HG02571 (cell line): ENCODE measurements at regions not wholly inside any gene's neighbourhood (a gene's known extent, or its start where the extent isn't known, plus 50 kb on each side); places are given as distances from the start of the nearest gene placed in this dataset.
"Not testable (repeated sequence)": the region's sequence is repeated elsewhere in the genome, so short reads cannot be mapped to it uniquely, and the experiment has no call there.

ENCODE experiments used
- ATAC-seq: cut with Tn5 transposase; IDR thresholded peaks from one replicate; pipeline ENCODE4 v1.9.1; 2021; ENCODE audit warnings: mild to moderate bottlenecking, moderate library complexity; ENCODE audit not compliant: unreplicated experiment

DNA sequence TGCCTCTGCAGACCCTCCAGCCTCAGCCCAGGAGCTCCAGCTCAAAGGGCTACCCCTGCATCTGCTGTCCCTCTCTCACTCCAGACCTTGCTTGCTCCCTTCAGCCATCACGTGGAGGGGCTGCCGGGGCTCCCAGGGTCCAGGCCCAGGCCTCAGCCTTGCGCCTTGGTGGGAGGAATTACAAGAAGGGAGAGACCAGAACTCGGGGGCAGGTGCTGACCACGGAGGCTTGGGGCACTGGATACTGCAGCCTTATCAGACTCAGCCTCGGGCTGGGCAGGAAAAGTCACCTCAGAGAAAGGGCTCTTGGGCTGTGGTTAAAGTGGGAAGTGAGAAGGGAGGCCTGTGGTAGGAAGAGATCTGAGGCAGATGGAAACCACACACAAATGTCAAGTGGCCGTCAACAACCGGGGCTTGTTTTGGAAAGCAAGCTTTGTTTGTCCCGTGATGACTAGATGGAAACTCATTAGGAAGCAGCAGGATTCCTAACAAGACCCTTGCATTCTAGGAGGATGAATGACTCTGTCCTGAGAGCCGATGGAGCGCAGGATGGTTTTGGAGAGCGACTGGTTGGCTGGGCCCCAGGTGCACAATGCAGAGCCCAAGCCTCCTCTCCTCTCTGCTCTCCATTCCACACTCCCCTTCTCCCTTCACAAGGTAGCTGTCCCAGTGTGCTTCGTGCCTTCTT is 1321.7 kb downstream of the TBC1D22A start:
- ATAC-seq: no peak

DNA sequence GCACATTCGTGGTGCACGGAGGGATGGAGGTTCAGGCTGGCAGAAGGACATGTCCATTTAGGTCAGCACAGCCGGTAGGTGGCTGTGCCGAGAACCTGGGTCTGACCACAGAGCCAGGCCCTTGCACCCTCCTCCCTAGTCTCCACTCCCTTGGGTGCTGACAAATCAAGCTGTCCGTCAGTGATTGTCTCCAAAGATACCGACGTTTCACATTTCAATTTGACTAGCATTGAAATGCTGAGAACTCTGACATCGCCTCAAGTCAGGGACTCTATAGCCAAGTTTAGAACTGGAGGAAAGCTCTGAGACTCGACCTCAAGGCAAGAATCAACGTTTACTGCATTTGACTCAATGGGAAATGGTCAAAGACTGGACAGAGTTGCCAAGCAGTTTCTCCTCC is 1321.1 kb downstream of the TBC1D22A start:
- ATAC-seq: no peak

DNA sequence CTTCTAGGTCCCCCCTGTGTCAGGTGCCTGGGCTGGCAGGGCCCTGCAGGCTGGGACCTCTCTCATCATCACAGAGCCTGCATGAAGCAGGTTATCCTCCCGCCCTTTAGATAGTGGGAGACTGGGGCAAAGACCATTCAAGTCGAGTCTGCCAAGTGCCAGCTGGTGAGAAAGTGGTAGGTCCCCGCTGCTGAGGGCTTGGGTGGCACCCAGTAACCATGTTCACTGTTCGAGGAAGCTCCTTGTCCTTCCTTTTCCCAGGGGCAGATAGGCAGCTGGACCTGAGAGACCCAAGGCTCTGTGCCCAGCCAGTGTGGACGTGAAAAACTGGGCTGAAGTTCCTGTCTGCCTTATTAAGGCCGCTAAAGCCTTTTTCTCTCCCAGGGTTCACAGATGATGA is 1319.8 kb downstream of the TBC1D22A start:
- ATAC-seq: no peak

DNA sequence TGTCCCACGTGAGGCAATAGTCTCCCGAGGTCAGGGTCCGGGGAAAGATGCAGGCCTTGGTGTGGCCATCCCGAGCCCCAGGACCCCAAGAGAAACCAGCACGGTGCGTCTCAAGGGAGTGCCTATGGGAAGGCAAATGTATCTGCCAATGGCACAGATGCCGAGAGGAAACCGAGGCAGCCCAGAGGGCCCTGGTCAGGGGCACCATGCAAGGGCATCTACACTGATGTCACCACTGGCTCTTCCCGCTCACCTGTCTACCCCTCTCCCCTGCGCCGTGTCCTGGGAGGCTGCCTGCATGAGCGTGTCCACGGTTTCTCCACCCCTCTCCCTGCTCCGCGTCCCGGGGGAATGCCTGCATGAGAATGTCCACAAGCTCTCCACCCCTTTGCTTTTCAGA is 1318.8 kb downstream of the TBC1D22A start:
- ATAC-seq: no peak

DNA sequence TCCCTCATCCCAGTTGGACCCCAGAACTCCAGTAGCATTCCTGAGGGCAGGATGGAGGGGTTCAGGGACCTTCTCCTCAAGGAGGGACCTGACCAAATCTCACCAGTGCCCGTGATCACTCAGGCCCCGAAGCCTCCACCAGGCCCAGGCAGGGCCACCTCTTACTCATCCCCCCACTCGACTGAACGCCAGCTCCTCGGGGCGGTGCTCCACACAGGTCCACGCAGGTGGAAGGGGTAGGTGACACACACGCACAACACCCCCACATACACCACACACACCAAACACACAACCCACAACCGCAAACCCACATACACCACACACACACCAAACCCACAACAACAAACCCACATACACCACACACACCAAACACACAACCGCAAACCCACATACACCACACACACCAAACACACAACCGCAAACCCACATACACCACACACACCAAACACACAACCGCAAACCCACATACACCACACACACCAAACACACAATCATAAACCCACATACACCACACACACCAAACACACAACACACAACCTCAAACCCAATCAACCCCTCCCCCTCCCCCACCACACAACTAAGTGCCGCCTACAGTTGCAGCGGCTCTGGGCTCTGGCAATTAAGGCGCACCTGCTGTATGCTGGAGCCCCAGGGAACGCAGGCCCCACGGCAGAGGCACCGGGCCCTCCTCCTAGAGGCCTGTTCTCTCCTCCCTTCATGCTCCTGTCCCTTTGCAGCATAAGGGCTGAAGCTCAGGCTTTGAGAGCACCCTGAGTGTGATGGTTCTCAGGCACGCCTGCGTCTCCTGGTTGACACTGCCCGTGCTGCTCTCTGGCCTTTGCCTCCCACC is 1318.1 kb downstream of the TBC1D22A start:
- ATAC-seq: no peak

DNA sequence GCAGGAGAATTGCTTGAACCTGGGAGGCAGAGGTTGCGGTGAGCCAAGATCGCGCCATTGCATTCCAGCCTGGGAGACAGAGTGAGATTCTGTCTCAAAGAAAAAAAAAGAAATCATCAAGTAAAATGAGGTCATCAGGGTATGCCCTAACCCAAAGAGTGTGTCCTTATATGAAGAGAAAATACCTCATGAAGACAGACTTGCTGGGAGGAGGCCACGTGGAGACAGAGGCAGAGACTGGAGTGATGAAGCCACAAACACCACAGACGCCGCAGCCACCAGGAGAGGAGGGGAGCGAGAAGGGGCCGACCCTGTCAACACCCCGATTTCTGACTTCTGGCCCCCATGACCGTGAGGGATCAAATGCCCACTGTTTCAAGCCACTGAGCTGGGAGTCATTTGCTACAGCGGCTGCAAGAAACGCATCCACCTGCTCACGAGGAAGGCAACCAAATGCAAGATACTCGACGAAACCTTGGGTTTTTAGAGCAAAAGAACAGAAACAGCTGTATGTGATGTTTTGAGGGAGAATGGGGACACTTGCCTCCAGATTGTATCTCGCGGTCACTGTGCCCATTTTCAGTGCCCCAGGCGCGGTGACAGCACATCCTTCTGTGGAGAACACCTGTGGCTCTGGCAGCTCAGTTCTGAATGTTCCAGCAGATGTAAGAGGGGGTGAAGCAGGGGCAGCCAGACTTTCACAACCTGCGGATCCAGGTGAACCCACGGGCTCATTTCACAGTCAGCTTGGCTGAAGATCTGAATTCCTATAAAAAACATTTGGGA is 1317.2 kb downstream of the TBC1D22A start:
- ATAC-seq: no peak

DNA sequence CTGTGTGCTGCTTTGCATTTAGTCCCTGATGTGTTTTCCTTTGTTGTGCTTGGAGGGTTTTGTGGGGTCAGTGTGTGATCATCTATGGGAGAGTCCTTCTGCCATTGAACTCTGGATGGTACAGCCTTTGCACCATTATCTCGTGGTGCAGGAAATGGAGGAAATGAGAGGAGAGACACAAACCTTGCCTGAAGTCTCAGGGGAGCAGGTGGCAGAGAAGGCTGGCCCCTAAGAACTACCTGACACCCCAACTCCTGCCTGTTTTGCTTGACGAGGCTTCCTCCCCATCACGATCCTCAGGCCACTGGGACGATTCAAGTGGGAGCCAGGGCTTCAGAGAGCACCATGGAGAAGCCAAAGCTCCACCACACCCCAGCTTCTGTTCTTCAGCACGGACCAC is 1316.4 kb downstream of the TBC1D22A start:
- no peak for ATAC-seq

DNA sequence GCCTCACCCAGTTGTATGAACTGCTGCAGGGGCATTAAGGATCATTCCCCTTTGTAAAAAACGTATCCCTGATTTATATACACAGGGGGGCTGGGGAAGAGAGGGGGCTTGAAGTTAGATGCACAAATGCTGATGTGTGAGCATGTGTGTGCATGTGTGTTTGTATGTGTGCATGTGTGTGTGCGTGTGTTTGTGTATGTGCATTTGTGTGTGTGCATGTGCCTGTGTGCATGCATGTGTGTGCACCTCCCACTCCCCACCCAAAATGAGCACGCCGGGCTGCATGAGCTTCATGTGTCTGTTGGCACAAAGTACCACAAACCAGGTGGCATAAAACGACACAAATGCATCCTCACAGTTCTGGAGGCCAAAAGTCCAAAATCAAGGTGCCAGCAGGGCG is 1315.2 kb downstream of the TBC1D22A start:
- no peak for ATAC-seq

DNA sequence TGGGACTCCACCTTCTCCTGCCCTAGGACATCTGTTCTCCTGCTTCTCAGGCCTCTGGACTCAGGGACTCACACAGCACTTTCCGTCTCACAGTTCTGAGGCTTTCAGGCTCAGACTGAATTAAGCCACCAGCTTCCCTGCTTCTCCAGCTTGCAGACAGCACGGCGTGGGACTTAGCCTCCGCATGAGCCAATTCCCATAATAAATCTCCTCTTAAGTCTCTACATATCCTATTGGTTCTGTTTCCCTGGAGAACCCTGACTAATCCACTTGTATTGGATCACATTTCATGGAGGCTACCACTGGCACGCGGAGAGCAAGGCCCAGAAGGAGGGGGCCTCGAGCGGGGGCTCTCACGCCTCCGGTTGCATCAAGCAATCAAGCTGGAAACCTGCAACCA is 1313.6 kb downstream of the TBC1D22A start:
- ATAC-seq: no peak

DNA sequence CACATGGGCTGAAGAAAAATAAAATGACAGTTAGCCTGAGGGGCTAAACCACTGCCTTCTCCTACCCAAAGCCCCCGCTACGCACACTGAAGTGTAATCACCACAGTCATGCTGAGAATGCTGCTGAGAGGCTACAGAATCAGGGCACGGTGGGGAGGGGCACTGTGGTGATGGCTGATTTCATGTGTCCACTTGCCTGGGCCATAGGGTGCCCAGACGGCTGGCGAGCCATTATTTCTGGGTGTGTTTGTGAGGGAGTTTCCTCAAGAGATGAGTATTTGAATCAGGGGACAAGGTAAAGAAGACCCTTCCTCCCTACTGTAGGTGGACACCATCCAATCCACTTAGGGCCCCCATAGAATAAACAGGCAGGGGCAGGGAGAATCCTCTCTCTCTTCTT is 1313.2 kb downstream of the TBC1D22A start:
- ATAC-seq: no peak

DNA sequence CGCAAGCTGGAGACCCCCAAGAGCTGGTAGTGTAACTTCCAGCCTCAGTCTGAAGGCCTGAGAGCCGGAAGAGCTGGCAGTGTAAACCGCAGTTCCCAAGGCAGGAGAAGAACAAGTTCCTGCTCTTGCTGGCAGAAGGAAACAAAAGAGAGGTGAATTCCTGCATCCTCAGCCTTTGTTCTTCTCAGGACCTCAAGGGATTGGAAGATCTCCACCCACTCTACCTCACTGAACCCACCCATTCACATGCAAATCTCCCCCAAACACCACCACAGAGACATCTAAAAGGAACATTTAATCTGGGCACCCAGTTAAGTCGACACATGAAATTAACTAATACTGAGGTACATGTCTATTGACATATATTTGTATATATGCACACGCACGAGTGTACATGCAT is 1310.3 kb downstream of the TBC1D22A start:
- ATAC-seq: no peak

DNA sequence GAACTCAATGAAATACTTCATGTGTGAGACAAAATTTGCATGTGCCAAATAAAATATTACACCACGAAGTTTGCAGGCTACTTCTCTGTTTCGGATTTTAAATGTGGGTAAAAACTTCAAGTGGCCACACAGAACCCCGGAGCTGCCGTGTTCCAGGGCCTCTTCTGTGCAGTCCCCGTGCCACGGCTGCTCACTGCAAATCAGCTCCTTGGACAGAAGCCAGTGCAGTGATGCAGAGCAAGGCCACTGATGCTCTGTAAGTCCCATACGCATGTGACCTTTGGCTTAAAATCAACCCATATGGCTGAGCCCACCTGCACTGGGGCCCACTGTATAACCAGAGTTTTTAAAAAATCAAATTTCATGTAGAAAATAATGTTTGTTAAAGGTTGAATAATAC is 1309.4 kb downstream of the TBC1D22A start:
- no peak for ATAC-seq

DNA sequence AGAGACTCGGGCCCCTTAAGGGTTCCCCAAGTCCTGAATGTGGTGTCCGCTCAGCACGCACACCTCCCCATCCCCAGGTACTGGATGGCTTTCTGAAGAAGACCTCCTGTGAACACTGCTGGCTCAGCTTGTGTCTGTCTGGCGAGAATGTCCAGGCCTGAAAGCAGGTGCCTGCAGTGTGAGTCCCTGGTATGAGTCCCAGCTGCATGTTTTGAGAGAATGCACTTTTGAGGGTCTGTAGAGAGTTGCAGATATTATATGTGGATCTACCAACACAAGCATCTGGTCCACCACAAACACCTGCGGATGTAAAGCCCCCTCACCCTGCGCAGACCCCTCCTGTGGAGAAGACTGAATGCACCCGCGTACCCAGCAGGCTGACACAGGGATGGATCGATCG is 1308.9 kb downstream of the TBC1D22A start:
- no peak for ATAC-seq

DNA sequence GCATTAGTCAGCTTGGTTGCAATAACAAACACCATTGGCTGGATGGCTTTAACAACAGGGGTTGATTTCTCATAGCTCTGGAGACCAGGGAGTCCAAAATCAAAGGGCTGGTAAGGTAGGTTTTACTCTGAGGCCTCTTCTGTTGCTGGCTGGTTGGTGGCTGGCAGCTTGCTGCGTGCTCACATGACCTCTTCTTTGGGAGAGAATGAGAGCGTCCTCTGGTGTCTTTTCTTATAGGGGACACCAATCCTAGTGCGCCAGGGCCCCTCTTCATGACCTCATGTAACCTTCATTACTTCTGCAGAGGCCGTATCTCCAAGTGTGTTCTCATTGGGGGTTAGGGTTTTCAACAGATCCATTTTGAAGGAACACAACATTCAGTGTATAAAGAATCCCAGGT is 1308.3 kb downstream of the TBC1D22A start:
- no peak for ATAC-seq

DNA sequence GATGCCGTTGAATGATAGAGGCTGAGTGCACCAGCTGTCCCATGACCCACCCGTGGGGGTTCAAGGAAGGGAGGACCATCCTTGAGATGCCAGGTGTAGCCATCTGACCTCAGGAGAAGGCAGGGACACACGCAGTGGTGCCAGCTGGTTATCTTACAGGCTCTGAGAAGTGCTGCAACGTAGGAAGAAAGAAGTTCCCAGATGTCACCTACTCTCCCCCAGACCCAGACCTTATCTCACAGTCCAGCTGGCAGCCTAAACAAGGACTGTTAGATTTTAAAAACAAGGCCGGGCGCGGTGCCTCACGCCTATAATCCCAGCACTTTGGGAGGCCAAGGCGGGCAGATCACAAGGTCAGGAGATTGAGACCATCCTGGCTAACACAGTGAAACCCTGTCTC is 1307.6 kb downstream of the TBC1D22A start:
- ATAC-seq: no peak

DNA sequence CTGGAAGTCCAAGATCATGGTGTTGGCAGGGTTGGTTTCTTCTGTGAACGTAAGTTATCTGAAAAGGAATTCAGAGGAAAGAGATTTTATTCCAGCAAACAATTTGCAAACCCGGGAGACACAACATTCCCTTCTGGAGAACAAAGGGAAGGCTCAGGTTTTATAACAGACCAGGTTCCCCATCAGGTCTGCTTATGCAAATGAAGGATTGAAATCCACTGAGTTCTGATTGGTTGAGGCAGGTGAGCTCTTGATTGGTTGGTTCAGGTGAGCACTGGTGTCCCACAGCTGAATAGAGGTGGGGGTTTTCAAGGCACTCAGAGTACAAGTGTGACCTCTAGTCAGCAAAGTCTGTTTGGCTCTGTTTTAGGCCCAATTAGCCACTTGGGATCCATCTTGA is 1306.8 kb downstream of the TBC1D22A start:
- ATAC-seq: no peak

DNA sequence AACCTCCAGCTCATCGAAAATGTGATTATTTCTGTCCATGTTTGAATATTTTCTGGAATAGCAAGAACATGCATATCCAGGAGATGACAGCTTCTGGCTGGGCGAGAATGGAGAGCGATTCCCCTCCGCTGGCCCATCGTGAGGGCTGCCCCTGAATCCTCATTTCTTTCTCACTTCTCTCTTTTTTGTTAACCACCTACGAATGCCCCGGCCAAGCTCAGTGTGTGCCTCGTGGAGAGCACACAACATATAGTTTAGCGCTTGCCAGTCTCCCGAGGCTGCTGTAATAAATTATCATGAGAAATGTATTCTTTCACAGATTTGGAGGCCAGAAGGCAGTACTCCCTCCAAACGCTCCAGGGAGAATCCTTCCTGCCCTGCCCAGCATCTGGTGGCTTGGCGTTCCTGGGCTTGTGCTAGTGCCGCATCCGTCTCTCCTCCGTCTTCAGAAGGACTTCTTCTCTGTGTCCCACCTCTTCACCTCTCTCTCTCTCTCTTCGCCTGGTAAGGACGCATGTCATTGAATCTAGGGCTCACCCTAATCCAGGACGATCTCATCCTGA is 1306.0 kb downstream of the TBC1D22A start:
- ATAC-seq: no peak

DNA sequence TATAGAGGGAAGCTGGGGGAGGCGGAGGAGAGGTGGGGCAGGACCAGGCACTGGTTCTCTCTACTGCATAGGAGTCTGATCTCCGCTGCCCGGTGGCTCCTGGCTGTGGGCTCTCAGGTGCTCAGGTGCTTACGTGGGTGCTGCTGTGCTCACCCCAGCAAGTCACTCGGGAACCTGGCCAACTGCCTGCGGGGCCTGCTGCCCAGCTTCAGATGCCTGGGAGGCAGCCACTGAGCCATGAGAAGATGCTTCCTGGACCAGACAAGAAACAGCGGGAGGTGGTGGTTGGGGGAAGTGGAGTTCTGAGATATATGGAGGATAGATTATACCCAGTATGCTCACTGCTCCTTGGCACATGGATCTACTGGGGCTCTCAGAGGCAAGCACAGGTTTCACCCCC is 1303.4 kb downstream of the TBC1D22A start:
- ATAC-seq: no peak

DNA sequence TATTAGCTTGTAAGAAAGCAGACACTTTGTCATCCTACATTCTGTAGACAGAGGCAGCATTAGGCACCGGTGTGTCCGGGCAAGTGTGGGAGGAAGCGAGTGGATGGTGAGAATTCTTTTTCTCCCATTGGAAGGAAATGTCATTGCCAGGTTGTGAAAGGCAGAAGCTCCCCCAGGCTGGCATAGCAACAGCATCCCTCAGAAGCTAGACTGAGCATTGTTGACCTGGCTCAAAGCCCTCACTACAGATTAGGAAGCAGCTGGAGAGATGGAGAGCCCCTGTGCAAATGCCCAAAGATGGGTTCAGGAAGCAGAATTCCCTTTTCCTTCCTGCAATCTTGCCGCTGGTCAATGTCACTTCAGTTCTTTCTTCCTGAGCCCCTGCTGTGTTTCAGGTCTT is 1299.3 kb downstream of the TBC1D22A start:
- no peak for ATAC-seq

DNA sequence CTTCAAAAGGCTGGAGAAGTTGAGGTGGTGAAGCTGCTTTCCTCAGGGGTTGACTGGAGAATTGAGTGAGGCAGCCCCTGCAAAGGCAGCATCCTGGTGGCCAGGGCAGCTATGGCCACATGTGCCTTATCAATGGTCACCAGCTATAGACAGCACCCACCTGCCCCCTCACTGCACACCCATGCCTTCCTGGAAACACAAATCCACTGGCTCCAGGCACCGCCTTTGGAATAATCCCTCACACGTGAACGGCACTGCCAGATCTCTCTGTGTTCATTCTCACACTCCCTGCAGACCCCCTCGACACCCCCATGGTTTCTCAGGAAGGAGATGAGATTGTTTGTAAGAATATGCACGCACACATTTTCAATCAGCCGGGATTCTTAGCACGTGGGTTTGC is 1297.8 kb downstream of the TBC1D22A start:
- ATAC-seq: no peak

DNA sequence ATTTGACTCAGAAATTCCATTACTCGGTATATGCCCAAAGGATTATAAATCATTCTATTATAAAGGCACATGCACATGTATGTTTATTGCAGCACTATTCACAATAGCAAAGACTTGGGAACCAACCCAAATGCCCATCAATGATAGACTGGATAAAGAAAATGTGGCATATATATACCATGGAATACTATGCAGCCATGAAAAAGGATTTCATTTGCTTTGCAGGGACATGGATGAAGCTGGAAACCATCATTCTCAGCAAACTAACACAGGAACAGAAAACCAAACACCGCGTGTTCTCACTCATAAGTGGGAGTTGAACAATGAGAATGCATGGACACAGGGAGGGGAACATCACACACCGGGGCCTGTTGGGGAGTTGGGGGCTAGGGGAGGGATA is 1297.1 kb downstream of the TBC1D22A start:
- not testable (repeated sequence) for ATAC-seq
